Right renal cortex interstitium (tissue), 3 donors: ENCODE measurements at regions not wholly inside any gene's neighbourhood (a gene's known extent, or its start where the extent isn't known, plus 50 kb on each side); places are given as distances from the start of the nearest gene placed in this dataset.
"Not testable (repeated sequence)": the region's sequence is repeated elsewhere in the genome, so short reads cannot be mapped to it uniquely, and the experiment has no call there.

Source experiments
- DNase-seq, 3 donors: peaks; one replicate each; pipeline ENCODE4 v3.0.0-alpha.2; 2013; ENCODE audit warnings: low read depth in 3 of 3, low spot score in 2 of 3

- DNase-seq = no peak
Observed at GRCh38 chr20:40634891-40635290, 54.1 kb downstream of the MAFB start.

DNA sequence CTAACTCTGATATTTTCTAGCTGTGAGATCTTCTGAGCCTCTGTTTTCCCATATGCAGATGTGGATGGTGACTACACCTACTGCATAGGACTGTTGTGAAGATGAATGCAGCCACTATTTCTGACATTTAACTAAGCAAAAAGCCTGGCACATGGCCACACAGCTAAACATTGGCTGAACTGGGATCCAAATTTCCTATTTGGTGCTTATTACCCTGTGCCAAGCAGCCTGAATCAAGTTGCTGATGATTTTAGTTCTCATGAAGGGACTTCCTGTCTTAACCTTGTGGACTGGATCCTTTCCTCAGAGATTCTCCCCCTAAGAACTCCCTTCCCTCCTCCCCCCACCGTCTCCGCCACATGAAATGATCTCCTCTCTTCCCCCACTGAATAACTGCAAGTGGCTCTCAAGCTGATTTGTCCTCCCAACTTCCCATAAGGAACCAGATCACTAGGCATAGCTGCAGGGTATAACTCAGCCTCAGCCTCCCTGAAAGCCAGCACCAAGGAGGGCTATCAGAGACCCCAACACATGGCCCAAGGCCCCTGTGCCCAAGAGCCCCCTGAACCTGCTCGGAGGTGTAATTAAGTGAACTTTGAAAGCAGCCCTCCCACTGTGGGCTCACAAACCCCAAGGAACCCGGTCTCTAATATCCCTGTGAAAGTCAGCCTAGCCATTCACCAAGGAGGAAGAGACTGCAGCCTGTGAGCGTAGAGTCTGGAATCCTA is 55.7 kb downstream of the MAFB start:
- no peak for DNase-seq

GRCh38 chr20:40632346-40632976 is 56.6 kb downstream of the MAFB start:
- DNase-seq = no peak

DNA sequence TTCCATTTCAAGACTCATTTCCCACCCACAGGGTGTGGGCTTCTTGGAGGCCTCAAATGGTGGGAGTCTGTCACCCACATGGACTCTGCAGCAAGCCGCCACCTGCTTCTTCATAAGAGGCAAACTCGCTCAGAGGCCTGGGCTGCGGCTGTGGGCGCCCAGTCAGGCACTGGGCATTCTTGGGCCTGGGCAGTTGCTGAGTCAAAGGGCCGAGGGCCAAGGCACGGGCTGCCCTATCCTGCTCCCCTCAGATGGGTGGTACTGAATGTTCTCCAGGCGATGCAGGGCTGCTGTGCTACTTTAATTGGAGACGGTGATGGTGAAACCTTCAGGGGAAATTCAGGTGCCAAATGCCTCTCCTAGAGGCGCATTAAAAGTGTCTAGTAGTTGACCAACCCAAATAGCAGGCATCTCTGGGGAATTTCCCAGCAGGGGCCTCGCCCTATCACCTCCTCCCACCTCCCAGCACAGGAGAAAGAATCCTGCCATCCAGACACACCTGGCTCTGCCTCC is 57.9 kb downstream of the MAFB start:
- DNase-seq = no peak

GRCh38 chr20:40630713-40631112 is 58.3 kb downstream of the MAFB start:
- no peak for DNase-seq

DNA sequence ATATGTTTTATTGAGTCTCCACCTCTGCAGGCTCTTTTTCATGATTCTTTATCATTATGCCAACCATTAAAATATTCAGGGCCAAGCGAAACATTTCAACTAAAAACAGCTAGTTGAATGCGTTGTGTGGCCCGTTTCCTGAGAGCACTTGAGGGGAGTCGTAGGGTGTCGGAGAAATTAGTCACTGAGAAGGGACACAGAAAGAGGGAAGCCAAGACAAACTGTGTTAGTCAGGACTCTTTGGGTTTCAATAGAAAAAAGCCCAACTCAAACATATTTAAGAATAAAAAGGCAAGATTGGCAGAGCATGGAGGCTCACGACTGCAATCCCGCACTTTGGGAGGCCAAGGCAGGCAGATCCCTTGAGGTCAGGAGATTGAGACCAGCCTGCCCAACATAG is 58.9 kb downstream of the MAFB start:
- no peak for DNase-seq

DNA sequence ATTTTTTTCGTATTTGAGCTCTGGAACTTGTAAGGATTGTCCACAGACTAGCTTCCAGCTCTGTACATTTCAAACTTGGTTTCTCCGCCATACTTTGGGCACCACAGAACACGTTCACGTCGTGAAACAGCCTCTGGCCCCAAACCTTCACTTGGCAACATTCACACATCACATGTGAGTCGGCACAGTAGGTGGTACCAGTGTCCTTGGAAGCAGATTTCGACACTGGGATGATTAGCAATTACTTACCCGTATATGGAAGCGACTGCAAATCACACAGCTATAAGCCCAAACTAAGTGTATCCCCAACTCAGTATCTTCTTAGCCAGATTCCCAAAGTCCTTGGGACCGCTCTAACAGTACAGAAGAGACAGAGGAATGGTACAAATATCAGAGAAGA is 60.2 kb downstream of the MAFB start:
- no peak for DNase-seq

DNA sequence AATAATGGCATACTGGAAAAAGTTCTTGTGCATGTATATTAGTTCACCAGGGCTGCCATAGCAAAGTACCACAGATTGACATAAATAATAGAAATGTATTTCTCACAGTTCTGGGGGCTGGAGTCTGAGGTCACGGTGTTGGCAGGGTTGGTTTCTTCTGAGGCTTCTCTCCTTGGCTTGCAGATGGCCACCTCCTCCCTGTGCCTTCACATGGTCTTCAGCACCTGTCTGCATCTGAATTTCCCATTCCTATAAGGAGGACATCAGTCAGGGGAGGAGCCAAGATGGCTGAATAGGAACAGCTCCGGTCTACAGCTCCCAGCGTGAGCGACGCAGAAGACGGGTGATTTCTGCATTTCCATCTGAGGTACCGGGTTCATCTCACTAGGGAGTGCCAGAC is 70.0 kb downstream of the MAFB start:
- DNase-seq = not testable (repeated sequence)

DNA sequence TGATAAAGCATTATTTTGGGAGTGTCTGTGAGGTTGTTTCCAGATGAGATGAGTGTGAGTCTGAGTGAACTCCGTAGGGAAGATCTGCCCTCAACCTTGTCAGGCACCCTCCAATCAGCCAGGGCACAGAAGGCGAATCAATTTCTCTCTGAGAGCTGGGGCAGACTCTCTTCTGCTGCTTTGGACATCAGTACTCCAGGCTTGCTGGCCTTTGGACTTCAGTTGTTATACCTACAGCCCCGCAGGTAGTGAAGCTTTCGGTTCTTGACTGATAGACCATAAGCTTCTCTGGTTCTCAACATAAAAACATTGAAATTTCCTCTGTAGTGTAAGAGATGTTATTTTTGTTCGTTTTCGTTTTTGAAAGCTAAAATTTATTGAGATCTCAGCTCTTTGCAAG is 71.4 kb downstream of the MAFB start:
- DNase-seq = no peak

- DNase-seq = no peak
Observed at GRCh38 chr20:40612837-40613236, 76.2 kb downstream of the MAFB start.

DNA sequence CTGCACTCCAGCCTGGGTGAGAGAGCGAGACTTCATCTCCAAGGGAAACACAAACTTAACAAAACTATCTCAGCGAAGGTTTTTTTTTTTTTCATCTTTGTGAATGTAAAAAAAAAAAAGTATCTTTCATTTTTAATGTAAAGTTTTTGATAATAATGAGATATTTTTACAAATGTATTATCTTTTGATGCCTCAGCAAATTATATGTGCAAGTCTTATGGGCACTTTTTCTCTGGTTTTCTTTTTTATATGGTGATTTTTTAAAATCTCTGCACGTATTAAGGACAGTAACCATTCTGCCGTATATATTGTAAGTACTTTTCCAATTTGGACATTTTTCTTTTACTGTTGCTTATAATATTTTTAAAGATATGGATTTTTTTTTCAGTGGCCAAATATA is 76.8 kb downstream of the MAFB start:
- DNase-seq = no peak

GRCh38 chr20:40610730-40611129 is 78.3 kb downstream of the MAFB start:
- DNase-seq = no peak

GRCh38 chr20:40607927-40608326 is 81.1 kb downstream of the MAFB start:
- DNase-seq = no peak

GRCh38 chr20:40606660-40607059 is 82.4 kb downstream of the MAFB start:
- DNase-seq = no peak

GRCh38 chr20:40606237-40606636 is 82.8 kb downstream of the MAFB start:
- DNase-seq = no peak

DNA sequence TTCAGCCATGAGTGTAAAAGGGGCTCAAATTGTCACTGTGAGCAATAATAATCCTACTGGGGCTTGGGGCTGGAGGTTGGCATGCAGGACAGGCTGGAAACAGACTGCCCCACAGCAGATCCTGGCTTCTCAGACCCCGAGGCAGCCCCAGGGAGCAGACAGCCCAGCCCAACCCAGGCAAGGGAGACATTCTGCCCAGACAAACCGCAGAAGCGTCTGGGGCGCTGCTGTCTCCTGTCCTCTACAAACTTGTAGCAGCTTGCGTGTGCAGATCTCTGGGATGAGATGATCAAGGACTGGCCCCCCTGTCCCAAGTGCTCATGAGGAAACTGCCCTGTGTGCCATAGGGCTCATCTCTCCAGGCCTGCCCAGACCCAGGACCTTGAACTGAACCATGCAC is 84.6 kb downstream of the MAFB start:
- DNase-seq = no peak

- no peak for DNase-seq
Observed at GRCh38 chr20:40603057-40603651, 85.9 kb downstream of the MAFB start.

- no peak for DNase-seq
Observed at GRCh38 chr20:40602381-40602780, 86.7 kb downstream of the MAFB start.

DNA sequence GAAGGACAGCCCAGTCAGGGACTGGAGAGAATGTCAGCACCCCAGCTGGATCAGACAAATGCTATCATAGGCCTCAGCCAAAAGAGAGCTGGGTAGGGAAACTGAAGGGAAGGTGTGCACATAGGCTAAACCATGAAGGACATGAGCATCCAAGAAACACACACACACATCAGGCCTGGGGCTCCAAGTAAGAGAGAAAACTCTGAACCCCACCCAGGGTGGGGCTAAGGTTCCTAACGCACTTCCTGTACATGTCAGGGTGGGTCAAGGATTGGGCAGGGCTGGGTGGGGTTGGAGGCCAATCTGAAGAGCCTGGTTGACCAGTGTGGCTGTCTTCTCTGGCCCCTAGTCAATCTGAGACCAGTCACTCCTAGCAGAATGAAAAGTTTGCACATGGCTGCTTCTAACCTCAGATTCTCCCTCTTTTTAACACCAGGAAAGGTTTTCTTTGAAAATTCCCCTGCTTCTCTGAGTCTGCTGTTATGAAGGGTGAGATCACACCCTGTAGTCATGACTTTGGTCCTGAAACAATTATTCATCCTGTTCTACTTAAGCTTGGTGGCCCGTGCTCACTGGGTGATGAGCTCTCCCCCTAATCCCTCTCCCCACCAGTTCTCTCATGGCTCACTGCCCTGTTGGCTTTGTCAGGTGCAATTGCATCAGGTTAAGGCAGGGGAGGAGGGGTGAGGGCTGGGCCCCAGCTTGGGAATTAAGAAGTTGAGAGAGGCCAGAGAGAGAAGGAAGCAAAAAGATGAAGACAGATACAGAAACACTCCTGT is 88.4 kb downstream of the MAFB start:
- no peak for DNase-seq

GRCh38 chr20:40599987-40600386 is 89.0 kb downstream of the MAFB start:
- no peak for DNase-seq

DNA sequence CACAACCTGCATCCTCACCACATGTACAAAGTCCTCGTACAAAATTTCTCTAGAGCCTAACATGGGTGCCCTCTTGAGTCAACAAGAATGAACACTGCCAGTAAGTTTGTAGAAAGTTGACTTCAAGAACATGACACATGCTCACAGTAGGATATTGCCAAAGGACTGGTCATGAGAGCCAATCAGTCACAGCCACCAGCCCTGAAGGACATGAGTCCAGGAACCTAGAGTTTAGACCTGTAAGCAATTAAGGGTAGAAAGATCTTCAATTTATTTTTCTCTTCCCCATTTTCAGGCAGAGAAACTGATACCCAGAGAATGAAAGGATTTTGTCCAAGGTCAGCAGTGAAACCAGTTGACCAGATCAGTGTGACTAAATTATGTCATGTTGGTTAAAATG is 96.1 kb downstream of the MAFB start:
- DNase-seq = no peak
